ENCODE measurements at regions not wholly inside any gene's neighbourhood (a gene's known extent, or its start where the extent isn't known, plus 50 kb on each side); places are given as distances from the start of the nearest gene placed in this dataset.

DNA sequence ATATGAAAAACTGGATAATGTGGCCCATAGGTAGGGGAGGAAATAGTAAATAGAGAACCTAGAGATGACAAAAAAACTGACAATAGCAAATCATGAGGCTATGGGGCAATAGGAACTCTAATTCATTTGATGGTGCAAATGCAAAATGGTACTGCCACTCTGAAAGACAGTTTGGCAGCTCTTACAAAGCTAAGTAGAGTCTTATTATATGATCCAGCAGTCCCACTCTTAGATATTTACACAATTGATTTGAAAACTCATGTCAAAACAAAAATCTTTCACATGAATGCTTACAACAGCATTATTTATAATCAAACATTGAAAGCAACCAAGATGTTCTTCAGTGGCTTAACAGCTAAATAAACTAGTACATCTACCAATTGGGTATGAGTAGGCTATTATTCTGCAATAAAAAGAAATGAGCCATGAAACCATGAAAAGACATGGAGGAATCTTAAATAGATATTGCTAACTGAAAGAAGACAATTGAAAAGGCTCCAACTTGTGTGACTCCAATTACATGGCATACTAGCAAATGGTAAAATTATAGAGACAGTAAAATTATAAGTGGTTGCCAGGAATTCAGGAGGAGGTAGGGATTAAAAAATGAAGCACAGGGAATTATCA lies 321.8 kb upstream of the STAC start:
- H3K36me3 Mint-ChIP-seq (ENCODE audit: low read depth) = no peaks in the 10 kb centered on the region
- peaks cover 10% of the 10 kb centered on the region for H3K9me3 Mint-ChIP-seq
- TF ChIP-seq, protein P1, sequence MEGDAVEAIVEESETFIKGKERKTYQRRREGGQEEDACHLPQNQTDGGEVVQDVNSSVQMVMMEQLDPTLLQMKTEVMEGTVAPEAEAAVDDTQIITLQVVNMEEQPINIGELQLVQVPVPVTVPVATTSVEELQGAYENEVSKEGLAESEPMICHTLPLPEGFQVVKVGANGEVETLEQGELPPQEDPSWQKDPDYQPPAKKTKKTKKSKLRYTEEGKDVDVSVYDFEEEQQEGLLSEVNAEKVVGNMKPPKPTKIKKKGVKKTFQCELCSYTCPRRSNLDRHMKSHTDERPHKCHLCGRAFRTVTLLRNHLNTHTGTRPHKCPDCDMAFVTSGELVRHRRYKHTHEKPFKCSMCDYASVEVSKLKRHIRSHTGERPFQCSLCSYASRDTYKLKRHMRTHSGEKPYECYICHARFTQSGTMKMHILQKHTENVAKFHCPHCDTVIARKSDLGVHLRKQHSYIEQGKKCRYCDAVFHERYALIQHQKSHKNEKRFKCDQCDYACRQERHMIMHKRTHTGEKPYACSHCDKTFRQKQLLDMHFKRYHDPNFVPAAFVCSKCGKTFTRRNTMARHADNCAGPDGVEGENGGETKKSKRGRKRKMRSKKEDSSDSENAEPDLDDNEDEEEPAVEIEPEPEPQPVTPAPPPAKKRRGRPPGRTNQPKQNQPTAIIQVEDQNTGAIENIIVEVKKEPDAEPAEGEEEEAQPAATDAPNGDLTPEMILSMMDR (conservative IDR thresholded peaks at IDR 0.05) = no peak
- Histone ChIP-seq H3K36me3 (ENCODE audit: control insufficient read depth, insufficient read depth, low read length) (no peaks in the 10 kb centered on the region), H3K4me3 (ENCODE audit: low read length) (no peak overlapping the region), H3K27me3 (ENCODE audit: control insufficient read depth, insufficient read depth, low read length, poor library complexity, severe bottlenecking) (no peaks in the 10 kb centered on the region), H3K9ac (ENCODE audit: extremely low read depth, low read length, poor library complexity, severe bottlenecking) (no peak overlapping the region), H3K4me1 (ENCODE audit: control insufficient read depth, insufficient read depth, low read length) (no peaks in the 10 kb centered on the region), H3K27ac (ENCODE audit: low read depth, low read length) (no peak overlapping the region), H3K9me3 (ENCODE audit: control insufficient read depth, low read length) (peaks cover 6% of the 10 kb centered on the region)
- peaks cover 8% of the 10 kb centered on the region for H3K4me1 Mint-ChIP-seq
- no peaks in the 10 kb centered on the region for H3K27me3 Mint-ChIP-seq (ENCODE audit: insufficient read depth)
- H3K4me3 Mint-ChIP-seq = no peak overlapping the region
- H3K27ac Mint-ChIP-seq = no peak overlapping the region
- DNase-seq = no peak

DNA sequence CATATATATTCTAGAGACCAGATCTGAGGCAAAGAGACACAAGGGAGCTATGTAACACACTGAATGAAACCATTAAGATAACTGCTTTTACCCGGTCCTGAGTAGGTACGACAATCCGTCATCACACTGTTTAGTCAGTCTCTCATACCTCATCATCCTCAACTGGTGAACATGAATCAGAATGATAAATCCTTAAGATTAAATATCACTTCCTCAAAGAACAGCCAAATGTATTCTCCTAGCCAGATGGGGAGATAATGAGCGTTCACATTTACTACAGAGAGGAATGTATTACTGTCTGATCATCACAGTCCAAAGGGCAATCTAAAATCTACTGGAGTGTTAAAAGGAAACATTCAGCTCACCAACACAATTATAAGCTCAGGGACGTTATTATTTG lies 319.4 kb upstream of the STAC start:
- H3K27ac Mint-ChIP-seq = no peak overlapping the region
- peaks cover 12% of the 10 kb centered on the region for H3K4me1 Mint-ChIP-seq
- WGBS, 2 experiments (ENCODE audit: insufficient coverage in 1 of 2, insufficient read length in 1 of 2) = 95 to 100% methylated on average over 3 to 5 of the region's 5 CpGs
- no peaks in the 10 kb centered on the region for H3K4me1 ChIP-seq (ENCODE audit: control insufficient read depth, insufficient read depth, low read length)
- no peak overlapping the region for H3K9ac ChIP-seq (ENCODE audit: extremely low read depth, low read length, poor library complexity, severe bottlenecking)
- H3K27me3 Mint-ChIP-seq (ENCODE audit: insufficient read depth) = no peaks in the 10 kb centered on the region
- no peaks in the 10 kb centered on the region for H3K9me3 ChIP-seq (ENCODE audit: control insufficient read depth, low read length)
- no peak overlapping the region for H3K4me3 ChIP-seq (ENCODE audit: low read length)
- TF ChIP-seq, protein P1 (conservative IDR thresholded peaks at IDR 0.05) = no peak
- H3K36me3 Mint-ChIP-seq (ENCODE audit: low read depth) = no peaks in the 10 kb centered on the region
- H3K9me3 Mint-ChIP-seq = no peaks in the 10 kb centered on the region
- H3K36me3 ChIP-seq (ENCODE audit: control insufficient read depth, insufficient read depth, low read length) = no peaks in the 10 kb centered on the region
- no peak for DNase-seq
- no peaks in the 10 kb centered on the region for H3K27me3 ChIP-seq (ENCODE audit: control insufficient read depth, insufficient read depth, low read length, poor library complexity, severe bottlenecking)
- H3K4me3 Mint-ChIP-seq = no peak overlapping the region
- no peak overlapping the region for H3K27ac ChIP-seq (ENCODE audit: low read depth, low read length)

DNA sequence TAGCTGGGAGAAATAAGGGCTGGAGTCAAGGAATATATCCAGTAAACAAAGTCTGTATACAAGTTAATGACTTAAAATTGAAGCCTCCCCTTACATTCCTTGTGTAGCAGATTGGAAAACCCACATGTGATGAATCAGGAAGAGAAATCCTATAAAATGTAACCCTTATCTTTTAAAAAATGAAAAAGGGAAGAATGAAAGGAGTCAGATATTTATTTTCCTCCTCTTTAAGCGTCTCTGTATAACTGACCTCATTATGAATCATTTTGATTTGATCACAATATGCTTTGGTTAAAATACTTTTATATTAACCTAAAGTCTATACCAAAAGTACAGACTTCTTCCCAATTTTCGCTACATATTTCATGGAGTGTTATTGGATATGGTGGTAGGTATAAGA lies 316.3 kb upstream of the STAC start:
- H3K4me1 Mint-ChIP-seq = peaks cover 12% of the 10 kb centered on the region
- no peaks in the 10 kb centered on the region for H3K27me3 Mint-ChIP-seq (ENCODE audit: insufficient read depth)
- H3K9me3 ChIP-seq (ENCODE audit: control insufficient read depth, low read length) = no peaks in the 10 kb centered on the region
- 100% methylated on average over 2 of the region's 2 CpGs; no CpG with 5 or more reads in 1 of the 2 experiments for WGBS, 2 experiments (ENCODE audit: insufficient coverage in 1 of 2, insufficient read length in 1 of 2)
- H3K36me3 ChIP-seq (ENCODE audit: control insufficient read depth, insufficient read depth, low read length) = no peaks in the 10 kb centered on the region
- H3K9ac ChIP-seq (ENCODE audit: extremely low read depth, low read length, poor library complexity, severe bottlenecking) = no peak overlapping the region
- TF ChIP-seq, protein P1 (conservative IDR thresholded peaks at IDR 0.05) = no peak
- H3K27ac Mint-ChIP-seq = no peak overlapping the region
- no peaks in the 10 kb centered on the region for H3K9me3 Mint-ChIP-seq
- no peak overlapping the region for H3K27ac ChIP-seq (ENCODE audit: low read depth, low read length)
- no peaks in the 10 kb centered on the region for H3K36me3 Mint-ChIP-seq (ENCODE audit: low read depth)
- H3K4me3 Mint-ChIP-seq = no peak overlapping the region
- no peak for DNase-seq
- H3K4me1 ChIP-seq (ENCODE audit: control insufficient read depth, insufficient read depth, low read length) = no peaks in the 10 kb centered on the region
- H3K4me3 ChIP-seq (ENCODE audit: low read length) = no peak overlapping the region
- H3K27me3 ChIP-seq (ENCODE audit: control insufficient read depth, insufficient read depth, low read length, poor library complexity, severe bottlenecking) = no peaks in the 10 kb centered on the region
